22Rv1 (cell line): ENCODE measurements at regions not wholly inside any gene's neighbourhood (a gene's known extent, or its start where the extent isn't known, plus 50 kb on each side); places are given as distances from the start of the nearest gene placed in this dataset.

ENCODE experiments used
- CTCF ChIP-seq: fragments of 450-650 bp; IDR thresholded peaks from 2 replicates; pipeline ENCODE4 v1.5.1; 2017; ENCODE audit warnings: mild to moderate bottlenecking
- ZFX ChIP-seq: fragments of 450-650 bp; IDR thresholded peaks from 2 replicates; pipeline ENCODE4 v1.6.1; 2017; ENCODE audit warnings: antibody characterized with exemption, borderline replicate concordance

- TF ChIP-seq CTCF: no peak
- TF ChIP-seq ZFX: no peak
Observed at GRCh38 chr16:76862901-76863300, 328.1 kb upstream of the MON1B start.
